ENCODE measurements at regions not wholly inside any gene's neighbourhood (a gene's known extent, or its start where the extent isn't known, plus 50 kb on each side); places are given as distances from the start of the nearest gene placed in this dataset.
"Not testable (repeated sequence)": the region's sequence is repeated elsewhere in the genome, so short reads cannot be mapped to it uniquely, and the experiment has no call there.

DNA sequence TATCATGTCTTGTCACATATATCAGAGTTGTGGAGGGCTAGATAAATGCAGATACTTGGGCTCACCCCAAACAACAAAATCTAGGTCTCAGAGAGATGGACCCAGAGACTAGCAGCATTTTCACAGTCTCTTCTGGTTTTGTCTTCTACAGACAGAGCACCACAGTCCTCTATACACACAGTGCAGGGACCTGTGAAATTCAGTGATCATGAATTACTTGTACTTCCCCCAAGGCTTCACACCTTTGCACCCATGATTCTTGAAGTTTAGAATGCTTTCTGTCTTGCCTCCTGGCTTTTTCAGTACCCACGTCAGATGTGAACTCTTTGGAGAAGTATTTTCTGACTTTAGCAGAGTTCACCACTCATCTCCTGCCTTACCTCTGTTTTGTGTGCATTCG lies 371.5 kb upstream of the PRR16 start:
- DNase-seq = no peak

DNA sequence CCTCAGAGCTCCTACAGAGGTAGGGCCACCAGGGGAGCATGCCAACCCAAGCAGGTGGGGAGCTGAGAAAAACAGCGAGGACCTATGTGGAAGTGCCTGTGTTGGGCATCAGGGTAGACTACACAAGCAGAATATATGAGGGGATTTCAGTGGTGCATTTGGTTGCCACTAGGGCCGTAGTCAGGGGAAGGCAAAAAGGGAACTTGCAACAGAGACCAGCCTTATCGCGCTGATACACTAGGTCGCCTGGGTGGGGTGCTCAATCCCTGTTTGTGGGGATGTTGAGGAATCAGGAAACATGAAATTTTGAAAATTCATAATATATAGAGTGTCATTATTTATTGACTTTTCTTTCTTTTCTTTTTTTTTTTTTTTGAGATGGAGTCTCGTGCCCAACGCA lies 370.9 kb upstream of the PRR16 start:
- peak in 1 of 2 donors; percentile 34 for DNase-seq

GRCh38 chr5:120096413-120096812 lies 367.7 kb upstream of the PRR16 start:
- no peak for DNase-seq

GRCh38 chr5:120098426-120098825 lies 365.7 kb upstream of the PRR16 start:
- no peak for DNase-seq

- DNase-seq = no peak
Observed at GRCh38 chr5:120098902-120099535, 365.1 kb upstream of the PRR16 start.

- DNase-seq = no peak
Observed at GRCh38 chr5:120101771-120102170, 362.3 kb upstream of the PRR16 start.

GRCh38 chr5:120103495-120103894 lies 360.6 kb upstream of the PRR16 start:
- DNase-seq = no peak

DNA sequence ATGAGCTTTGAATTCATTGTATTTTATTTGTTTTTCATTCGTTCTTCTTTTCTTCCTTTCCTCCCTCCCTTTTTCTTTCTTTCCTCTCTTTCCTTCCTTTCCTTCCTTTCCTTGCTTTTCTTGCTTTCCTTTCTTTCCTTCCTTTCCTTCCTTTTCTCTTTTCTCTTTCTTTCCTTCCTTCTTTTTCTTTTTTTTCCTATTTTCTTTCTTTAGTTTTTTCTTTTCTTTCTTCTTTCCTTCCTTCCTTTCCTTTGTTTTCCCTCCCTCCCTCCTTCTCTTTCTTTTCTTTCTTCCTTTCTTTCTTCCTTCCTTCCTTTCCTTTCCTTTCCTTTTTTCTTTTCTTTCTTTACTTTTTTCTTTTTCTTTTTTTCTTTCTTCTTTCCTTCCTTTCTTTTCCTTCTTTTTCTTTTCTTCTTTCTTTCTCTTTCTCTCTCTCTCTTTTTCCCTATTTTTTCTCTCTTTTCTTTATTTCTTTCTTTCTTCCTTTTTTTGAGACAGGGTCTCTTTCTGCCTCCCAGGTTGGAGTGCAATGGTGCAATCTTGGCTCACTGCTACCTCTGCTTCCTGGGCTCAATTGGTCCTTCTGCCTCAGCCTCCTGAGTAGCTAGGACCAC lies 357.1 kb upstream of the PRR16 start:
- no peak for DNase-seq

- no peak for DNase-seq
Observed at GRCh38 chr5:120108586-120109248, 355.4 kb upstream of the PRR16 start.

DNA sequence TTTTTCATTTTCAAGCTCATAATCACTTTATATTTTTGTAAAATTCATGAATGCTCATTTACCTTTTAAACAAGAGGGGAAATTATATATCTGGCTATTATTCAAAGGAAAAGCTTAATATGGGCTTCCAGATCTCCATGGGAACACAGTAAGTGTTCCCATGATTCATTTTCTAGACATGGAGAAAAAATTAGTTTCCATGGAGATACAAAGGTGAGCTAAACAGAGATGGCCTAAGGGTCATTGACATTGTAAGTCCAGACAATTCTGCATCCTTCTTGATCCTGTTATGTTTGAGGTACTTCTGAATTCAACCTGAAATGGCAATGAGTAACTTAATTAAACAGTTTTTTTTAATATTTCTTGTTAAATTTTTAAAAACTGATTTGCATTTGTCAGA lies 341.4 kb upstream of the PRR16 start:
- no peak for DNase-seq

DNA sequence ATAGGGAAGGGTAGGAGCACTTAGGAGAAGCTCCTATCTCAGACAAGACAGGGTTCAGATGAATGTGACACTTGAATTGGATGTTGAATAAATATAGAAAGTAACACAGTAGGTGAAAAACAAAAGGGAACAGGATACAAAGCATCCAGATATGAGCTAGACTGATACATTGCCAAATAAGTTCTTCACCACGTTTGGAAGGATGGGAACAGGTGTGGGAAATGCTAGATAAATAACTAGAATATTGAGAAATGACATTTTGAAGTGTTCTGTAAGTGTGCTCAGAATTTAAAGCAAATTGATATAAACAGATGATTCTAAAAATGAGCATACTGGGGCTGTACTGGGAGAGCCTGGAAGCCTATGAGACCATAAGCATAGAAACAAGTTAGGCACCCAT lies 340.1 kb upstream of the PRR16 start:
- no peak for DNase-seq

DNA sequence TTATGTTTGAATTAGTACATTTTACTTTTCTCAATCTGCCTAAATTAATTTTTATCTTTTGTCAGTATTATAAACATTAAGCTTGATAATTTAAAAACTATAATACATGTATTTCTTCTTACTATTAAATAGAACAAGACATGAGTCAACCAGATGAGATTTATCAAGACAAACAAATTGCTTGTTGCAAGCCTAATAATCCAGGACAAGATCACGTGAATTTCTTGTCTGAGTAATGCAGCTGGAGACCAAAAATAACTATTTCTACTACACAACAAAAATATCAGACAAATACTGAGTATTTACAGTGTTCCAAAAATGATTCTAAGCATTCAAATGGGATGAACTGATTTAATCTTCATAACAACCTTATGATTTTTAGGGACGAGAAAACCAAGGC lies 339.1 kb upstream of the PRR16 start:
- DNase-seq = no peak

DNA sequence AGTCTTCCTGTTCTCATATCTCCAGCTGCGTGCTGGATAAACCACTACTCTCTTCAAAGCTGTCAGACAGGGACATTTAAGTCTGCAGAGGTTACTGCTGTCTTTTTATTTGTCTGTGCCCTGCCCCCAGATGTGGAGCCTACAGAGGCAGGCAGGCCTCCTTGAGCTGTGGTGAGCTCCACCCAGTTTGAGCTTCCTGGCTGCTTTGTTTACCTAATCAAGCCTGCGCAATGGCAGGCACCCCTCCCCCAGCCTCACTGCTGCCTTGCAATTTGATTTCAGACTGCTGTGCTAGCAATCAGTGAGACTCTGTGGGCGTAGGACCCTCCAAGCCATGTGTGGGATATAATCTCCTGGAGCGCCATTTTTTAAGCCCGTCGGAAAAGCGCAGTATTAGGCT lies 331.8 kb upstream of the PRR16 start:
- not testable (repeated sequence) for DNase-seq

- DNase-seq = no peak
Observed at GRCh38 chr5:120134944-120135343, 329.2 kb upstream of the PRR16 start.

DNA sequence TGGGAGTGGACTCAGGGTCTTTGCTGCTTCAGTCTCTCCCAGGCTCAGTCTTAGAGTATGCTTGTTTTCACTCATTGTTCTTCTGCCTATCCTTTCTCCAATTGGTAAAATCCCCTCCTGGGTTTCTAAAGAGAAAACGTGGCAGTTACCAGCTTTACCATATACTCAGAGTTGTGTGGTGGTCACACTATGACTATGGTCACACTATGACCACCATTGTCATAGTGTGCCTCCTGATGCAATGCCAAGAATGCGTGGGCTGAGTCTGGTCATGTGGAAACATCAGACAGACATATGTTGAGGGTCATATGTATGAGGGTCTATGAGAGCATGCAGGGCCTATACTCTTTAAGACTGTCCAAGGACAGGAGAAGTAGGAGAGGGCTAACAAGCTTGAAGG lies 326.5 kb upstream of the PRR16 start:
- DNase-seq = no peak

GRCh38 chr5:120139039-120139438 lies 325.1 kb upstream of the PRR16 start:
- peak; percentile 6 to 28 for DNase-seq

DNA sequence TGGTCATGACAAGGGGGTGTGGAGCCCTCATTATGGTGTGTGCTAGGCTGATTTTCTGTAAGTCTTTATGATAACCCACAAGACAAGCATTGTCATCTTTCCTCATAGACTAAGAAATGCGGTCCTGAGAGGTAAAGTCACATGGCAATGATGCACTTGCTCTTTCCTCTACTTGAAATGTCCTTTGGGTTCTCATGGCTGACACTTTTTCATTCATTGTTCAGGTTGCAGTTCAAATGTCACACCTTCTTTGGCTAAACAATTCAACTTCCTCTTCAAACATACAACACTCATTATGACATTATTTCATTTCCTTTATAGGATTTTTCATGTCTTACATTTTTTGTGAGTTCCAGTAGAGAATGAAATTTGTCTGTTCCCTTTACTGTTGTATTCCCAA lies 323.6 kb upstream of the PRR16 start:
- DNase-seq = no peak

GRCh38 chr5:120141076-120141475 lies 323.0 kb upstream of the PRR16 start:
- DNase-seq = no peak

DNA sequence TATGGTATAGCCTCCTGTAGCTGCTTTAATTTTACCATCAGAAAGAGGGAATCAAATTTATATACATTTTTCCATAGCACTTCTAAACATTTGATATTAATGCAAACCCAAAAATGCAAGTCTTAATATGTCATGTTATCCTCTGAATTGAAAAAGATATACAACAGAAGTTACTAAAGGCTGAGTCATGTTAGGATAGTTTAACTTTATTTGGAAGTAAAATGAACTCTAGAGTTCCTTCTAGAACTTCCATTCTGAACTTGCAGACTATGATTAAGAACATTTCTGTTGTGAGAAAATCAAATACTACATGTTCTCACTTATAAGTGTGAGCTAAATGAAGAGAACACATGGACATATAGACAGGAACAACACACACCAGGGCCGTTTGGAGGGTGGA lies 317.3 kb upstream of the PRR16 start:
- no peak for DNase-seq

DNA sequence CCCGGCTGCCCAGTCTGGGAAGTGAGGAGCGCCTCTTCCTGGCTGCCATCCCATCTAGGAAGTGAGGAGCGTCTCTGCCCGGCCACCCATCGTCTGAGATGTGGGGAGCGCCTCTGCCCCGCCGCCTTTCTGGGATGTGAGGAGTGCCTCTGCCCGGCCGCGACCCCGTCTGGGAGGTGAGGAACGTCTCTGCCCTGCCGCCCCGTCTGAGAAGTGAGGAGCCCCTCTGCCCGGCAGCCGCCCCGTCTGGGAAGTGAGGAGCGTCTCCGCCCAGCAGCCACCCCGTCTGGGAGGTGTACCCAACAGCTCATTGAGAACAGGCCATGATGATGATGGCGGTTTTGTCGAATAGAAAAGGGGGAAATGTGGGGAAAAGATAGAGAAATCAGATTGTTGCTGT lies 316.2 kb upstream of the PRR16 start:
- not testable (repeated sequence) for DNase-seq

DNA sequence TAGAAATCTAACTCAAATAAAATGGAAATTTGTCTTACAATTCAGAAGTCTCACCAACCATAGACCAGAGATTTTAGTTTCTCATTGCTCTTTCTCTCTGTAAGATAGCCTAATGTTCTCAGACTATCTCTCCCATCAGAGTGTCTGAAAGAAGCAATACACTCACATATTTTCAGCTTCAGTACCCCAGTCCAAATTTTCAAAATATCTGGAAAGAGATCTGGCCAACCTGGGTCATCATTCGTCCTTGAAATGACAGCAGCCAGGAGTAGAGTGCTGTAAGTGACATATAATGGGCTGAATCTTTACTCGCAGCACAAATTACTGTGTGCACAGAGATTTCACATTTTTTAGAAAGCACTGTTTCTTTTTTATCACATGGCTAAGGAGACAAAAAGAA lies 313.3 kb upstream of the PRR16 start:
- DNase-seq = no peak

GRCh38 chr5:120151181-120151580 lies 312.9 kb upstream of the PRR16 start:
- DNase-seq = no peak

GRCh38 chr5:120151825-120152224 lies 312.3 kb upstream of the PRR16 start:
- no peak for DNase-seq

GRCh38 chr5:120152472-120152871 lies 311.6 kb upstream of the PRR16 start:
- no peak for DNase-seq

DNA sequence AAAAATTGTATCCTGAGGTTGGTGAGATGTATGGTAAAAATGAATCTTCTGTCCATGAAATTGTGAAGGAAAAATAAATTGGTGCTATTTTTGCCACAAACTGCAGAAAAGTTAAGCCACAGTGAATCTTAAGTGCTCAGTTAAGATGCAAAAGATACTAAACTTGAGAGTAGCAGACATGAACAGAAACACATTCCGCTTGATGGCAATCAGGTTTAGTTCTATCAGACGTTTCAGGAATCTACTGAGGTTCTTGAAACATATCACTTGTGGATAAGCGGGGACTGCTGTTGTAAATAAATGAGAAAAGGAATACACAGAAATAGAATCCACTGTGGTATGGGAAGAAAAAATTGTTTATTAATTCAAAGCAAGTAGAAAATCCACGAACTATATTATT lies 311.2 kb upstream of the PRR16 start:
- no peak for DNase-seq

All from CD4-positive, alpha-beta T cell treated with Interferon alpha-2 for 1 hour (primary cell).